ENCODE measurements at regions not wholly inside any gene's neighbourhood (a gene's known extent, or its start where the extent isn't known, plus 50 kb on each side); places are given as distances from the start of the nearest gene placed in this dataset.

DNA sequence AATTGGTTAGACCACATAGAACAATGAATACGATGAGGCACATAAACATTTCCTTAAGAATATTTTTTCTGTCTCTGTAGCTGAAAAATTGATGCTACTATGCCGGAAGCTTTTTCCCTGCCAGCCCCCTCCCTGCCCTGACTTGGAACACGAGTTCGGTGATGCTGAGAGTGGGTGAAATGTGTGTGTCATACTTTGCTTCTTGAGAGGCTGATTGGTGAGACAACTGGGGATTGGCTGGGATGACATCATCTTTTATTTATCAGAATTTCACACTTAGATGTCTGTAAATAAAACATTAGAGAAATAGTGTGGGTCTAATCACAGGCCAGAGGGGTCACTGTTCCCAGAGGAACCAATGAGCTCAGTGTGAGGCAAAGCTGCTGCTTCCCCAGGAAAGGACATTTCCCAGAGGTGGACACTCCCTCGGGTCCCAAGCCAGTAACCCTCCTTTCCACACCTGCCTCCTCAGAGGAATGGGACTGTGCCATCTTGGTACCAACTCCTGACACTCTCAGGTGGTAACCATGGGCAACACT is 195.4 kb upstream of the C1orf174 start:
- no peak for ATAC-seq
- no peak for DNase-seq
- intact Hi-C loops (cut with DNase I) = no loop called here
- WGBS = 61% methylated on average over 5 of the region's 5 CpGs
- no peaks in the 10 kb centered on the region for H3K27me3 ChIP-seq (ENCODE audit: control insufficient read depth, insufficient read depth)
- no peaks in the 10 kb centered on the region for H3K4me1 ChIP-seq (ENCODE audit: control insufficient read depth, insufficient read depth, low read length)
- no peak overlapping the region for H3K4me3 ChIP-seq (ENCODE audit: low read length)
- no peak overlapping the region for H3K27ac ChIP-seq (ENCODE audit: low read length)
- H3K9me3 ChIP-seq (ENCODE audit: control insufficient read depth, low read length) = peaks cover 4% of the 10 kb centered on the region

DNA sequence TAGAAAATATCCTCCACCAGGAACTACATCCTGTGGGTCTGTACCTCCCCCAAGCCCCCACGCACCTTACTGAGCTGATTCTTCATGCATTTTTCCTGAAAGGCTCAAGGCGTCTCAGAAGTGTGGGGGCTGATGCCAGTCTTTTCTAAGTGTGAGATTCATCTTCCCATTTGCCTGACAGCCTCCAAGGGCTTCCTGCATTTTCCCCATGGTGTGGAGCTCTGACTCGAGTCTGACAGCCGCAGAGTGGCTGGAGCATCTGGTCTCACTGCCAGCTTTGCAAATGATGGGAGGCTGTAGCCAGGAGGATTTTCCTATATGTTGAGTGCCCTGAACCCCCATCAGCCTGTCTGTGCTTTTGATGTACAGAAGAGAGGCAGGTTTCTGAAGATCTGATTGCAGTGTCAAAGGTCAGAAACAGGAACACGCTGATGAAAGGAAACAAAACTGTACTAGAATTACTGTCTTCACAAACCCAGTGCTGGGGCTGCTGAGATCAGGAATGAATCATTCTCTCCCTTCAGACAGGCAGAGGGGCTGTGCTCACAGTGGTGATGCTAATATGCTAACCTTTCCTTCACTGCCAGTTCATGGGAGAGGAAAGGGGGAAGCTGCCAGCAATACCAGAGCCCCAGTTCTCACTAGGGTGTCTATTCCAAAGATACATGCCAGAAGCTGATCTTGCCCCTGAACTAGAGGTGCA is 201.5 kb upstream of the C1orf174 start:
- H3K9me3 ChIP-seq (ENCODE audit: control insufficient read depth, low read length) = peaks cover 2% of the 10 kb centered on the region
- DNase-seq (no peak), ATAC-seq (no peak)
- H3K27me3 ChIP-seq (ENCODE audit: control insufficient read depth, insufficient read depth) = no peaks in the 10 kb centered on the region
- intact Hi-C loops (cut with DNase I) = no loop called here
- H3K4me1 ChIP-seq (ENCODE audit: control insufficient read depth, insufficient read depth, low read length) = no peaks in the 10 kb centered on the region
- 13% methylated on average over 5 of the region's 5 CpGs for WGBS
- H3K27ac ChIP-seq (ENCODE audit: low read length) = no peak overlapping the region
- H3K4me3 ChIP-seq (ENCODE audit: low read length) = no peak overlapping the region

DNA sequence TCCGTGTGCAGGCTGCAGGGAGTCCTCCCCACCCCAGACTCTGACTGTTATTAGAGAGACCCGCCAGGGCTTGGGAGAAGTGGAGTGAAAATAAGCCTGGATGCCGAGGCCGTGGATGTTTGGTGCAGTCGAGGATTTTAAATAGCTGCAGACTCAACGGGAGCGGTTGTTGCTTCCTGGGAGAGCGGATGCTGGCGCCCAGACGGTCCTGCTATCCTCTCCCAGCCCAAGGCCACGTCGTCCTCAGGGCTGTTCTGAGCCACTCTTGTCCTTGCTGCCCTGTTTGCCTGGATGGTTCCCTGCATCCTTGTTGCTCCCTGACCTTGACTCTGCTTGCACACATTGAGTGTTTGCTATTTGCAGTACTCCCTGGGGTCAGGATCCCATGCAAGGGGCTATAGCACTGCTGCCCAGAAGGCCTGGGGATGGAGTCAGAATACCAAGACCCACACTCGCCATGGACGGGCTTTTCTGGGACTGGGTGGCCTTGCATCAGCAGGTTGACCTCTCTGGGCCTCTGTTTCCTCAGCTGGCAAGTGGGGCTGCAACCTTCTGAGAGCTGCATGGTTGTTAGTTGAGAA is 205.3 kb upstream of the C1orf174 start:
- no peaks in the 10 kb centered on the region for H3K4me1 ChIP-seq (ENCODE audit: control insufficient read depth, insufficient read depth, low read length)
- intact Hi-C loops (cut with DNase I) = no loop called here
- WGBS = 78% methylated on average over 14 of the region's 14 CpGs
- H3K27ac ChIP-seq (ENCODE audit: low read length) = no peak overlapping the region
- H3K4me3 ChIP-seq (ENCODE audit: low read length) = no peak overlapping the region
- H3K9me3 ChIP-seq (ENCODE audit: control insufficient read depth, low read length) = no peaks in the 10 kb centered on the region
- no peak for ATAC-seq
- no peaks in the 10 kb centered on the region for H3K27me3 ChIP-seq (ENCODE audit: control insufficient read depth, insufficient read depth)
- DNase-seq = no peak

DNA sequence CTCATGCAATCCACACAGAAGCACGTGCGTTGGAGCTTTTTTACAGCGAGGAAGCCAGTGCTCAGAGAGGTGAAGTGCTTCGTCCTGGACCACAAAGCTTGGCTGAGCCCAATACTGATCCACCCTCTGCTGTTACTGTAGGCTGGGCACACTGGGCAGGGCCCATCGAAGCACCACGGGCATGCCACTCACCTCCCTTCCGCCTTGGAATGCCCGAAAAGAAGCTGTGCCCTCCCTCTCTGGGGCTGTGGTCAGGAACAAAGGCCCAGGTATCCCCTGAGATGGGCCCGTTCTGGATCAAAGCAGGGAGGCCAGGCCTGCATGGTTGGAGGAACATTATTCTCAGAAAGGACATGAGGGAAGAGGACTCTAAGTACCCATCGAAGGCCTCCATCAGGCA is 206.7 kb upstream of the C1orf174 start:
- H3K27ac ChIP-seq (ENCODE audit: low read length) = no peak overlapping the region
- 68% methylated on average over 10 of the region's 10 CpGs for WGBS
- H3K4me3 ChIP-seq (ENCODE audit: low read length) = no peak overlapping the region
- no peaks in the 10 kb centered on the region for H3K27me3 ChIP-seq (ENCODE audit: control insufficient read depth, insufficient read depth)
- intact Hi-C loops (cut with DNase I) = no loop called here
- DNase-seq (no peak), ATAC-seq (no peak)
- no peaks in the 10 kb centered on the region for H3K4me1 ChIP-seq (ENCODE audit: control insufficient read depth, insufficient read depth, low read length)
- H3K9me3 ChIP-seq (ENCODE audit: control insufficient read depth, low read length) = no peaks in the 10 kb centered on the region

DNA sequence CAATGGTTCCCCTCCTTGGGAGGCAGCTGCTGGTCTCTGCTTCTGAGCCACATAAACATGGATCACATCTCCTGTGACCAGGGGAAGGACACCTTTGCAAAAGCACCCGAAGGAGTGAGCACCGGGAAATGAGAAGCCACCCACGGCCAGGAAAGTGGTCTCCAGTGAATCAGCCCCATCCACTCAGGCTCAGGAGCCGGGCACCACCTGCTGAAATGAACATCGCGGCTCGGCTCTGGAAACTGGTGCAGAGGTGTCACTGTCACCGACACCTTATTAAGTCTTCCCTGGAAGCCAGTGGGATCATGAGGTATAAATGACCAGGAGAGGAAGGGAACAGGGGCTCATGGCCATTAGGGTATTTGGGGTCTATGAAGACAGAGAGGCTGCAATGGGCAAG is 207.2 kb upstream of the C1orf174 start:
- WGBS = 86% methylated on average over 8 of the region's 8 CpGs
- ATAC-seq (no peak), DNase-seq (no peak)
- Histone ChIP-seq H3K9me3 (ENCODE audit: control insufficient read depth, low read length) (no peaks in the 10 kb centered on the region), H3K27me3 (ENCODE audit: control insufficient read depth, insufficient read depth) (no peaks in the 10 kb centered on the region), H3K4me3 (ENCODE audit: low read length) (no peak overlapping the region), H3K27ac (ENCODE audit: low read length) (no peak overlapping the region), H3K4me1 (ENCODE audit: control insufficient read depth, insufficient read depth, low read length) (no peaks in the 10 kb centered on the region)
- intact Hi-C loops (cut with DNase I) = no loop called here

DNA sequence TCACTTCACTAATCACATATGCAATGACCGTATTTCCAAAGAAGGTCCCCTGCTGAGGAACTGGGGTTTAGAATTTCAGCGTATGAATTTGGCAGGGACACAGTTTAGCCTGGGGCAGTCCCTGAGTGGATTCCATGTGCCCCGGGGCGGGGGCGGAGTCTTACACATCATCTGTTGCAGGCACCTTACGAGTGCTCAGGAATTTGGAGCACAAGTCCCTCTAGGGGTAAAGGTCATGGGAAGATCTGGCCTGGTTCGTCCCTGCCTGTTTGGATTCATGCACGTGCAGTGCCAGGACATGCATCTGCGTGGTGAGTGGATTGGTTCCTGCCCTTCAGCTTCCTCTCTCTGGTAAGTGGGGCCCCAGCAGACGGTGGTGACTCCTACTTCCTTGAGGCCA is 208.3 kb upstream of the C1orf174 start:
- H3K27ac ChIP-seq (ENCODE audit: low read length) = no peak overlapping the region
- no peaks in the 10 kb centered on the region for H3K27me3 ChIP-seq (ENCODE audit: control insufficient read depth, insufficient read depth)
- H3K4me3 ChIP-seq (ENCODE audit: low read length) = no peak overlapping the region
- DNase-seq (no peak), ATAC-seq (no peak)
- no peaks in the 10 kb centered on the region for H3K9me3 ChIP-seq (ENCODE audit: control insufficient read depth, low read length)
- WGBS = 44% methylated on average over 10 of the region's 10 CpGs
- no peaks in the 10 kb centered on the region for H3K4me1 ChIP-seq (ENCODE audit: control insufficient read depth, insufficient read depth, low read length)
- intact Hi-C loops (cut with DNase I) = no loop called here

DNA sequence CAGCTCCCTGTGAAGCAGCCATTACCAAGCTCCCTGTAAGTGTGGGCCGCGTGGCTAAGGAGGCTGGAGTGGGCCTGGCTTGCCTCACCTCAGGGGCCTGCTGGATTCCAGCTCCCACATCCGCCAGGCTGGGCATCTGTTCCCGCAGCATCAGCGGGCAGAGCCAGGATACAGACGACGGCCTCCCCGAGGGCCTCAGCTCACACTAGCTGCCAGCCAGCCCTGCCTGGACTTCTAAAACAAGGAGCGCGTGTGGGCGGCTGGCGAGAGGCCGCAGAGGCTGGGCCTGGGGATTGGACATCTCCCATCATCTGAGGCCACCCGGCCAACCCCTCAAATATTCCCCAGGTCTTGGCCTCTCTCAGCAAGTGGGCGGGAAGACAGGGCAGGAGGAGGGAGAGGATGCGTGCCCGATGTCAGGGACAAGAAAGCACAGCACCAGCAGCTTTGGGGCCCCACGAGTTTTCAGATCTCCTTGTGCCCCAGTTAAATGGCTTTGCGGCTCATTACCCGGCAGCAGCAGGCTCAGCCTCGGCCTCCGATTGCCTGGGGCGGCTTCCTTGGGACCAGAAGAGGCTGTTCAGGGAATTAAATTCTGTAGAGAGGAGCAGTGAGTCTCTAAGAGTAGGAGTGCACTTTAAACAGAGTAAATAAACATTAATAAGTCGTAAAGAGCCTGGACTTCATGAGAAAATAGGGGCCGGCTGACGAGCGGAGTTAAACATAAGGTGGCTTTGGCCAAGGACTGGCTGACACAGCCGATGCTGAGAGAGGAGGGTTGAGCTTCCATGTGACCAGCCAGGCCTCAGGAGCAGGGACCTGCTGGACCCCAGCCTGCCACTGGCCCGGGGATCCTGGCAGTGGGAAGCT is 208.9 kb upstream of the C1orf174 start:
- intact Hi-C loops (cut with DNase I) = no loop called here
- WGBS = 64% methylated on average over 29 of the region's 29 CpGs
- H3K27ac ChIP-seq (ENCODE audit: low read length) = no peak overlapping the region
- H3K4me1 ChIP-seq (ENCODE audit: control insufficient read depth, insufficient read depth, low read length) = no peaks in the 10 kb centered on the region
- DNase-seq = peak; percentile 40 to 70 (median 65)
- H3K4me3 ChIP-seq (ENCODE audit: low read length) = no peak overlapping the region
- H3K27me3 ChIP-seq (ENCODE audit: control insufficient read depth, insufficient read depth) = no peaks in the 10 kb centered on the region
- peak; percentile 36 to 63 for ATAC-seq
- no peaks in the 10 kb centered on the region for H3K9me3 ChIP-seq (ENCODE audit: control insufficient read depth, low read length)

DNA sequence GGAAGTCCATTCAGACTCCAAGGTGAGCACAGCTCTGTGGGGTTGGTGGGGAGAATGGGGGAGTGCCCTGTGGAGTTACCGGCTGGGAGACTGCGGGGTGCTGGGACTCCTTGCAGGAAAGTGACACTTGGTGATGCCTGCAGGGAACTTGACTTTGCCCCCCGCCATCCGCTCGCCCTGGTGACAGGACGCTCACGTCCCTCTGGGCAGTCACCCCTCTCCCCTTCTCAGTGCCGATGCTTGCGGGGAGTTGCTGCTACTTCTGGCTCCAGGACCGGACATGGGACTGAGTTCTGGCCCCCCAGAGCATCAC is 209.5 kb upstream of the C1orf174 start:
- no peaks in the 10 kb centered on the region for H3K27me3 ChIP-seq (ENCODE audit: control insufficient read depth, insufficient read depth)
- no peak for ATAC-seq

DNA sequence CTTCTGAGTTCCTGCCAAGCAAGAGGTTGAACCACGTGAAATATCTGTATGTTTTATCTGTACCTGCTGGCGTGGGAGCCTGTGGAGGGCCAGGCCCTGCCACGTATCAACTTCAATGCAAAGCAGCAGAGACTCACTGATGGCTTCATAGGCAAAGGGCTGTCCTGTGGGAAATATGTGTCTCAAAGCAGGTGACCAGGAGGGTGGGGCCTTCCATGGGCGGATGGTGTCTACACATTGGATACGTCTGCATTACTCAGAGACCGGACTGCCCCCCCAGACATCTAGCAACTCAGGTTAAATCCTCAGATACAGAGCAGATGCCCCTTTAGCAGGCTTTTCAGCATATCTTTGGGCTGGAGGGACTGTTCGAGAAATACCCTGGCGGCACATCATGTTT is 210.8 kb upstream of the C1orf174 start:
- no peaks in the 10 kb centered on the region for H3K27me3 ChIP-seq (ENCODE audit: control insufficient read depth, insufficient read depth)
- intact Hi-C loops (cut with DNase I) = no loop called here
- no peaks in the 10 kb centered on the region for H3K9me3 ChIP-seq (ENCODE audit: control insufficient read depth, low read length)
- H3K4me1 ChIP-seq (ENCODE audit: control insufficient read depth, insufficient read depth, low read length) = no peaks in the 10 kb centered on the region
- no peak overlapping the region for H3K4me3 ChIP-seq (ENCODE audit: low read length)
- 73% methylated on average over 8 of the region's 8 CpGs for WGBS
- DNase-seq (no peak), ATAC-seq (no peak)
- H3K27ac ChIP-seq (ENCODE audit: low read length) = no peak overlapping the region

More for the DNA sequence above, 209.5 kb upstream of the C1orf174 start:
- Histone ChIP-seq H3K27ac (ENCODE audit: low read length) (no peak overlapping the region), H3K9me3 (ENCODE audit: control insufficient read depth, low read length) (no peaks in the 10 kb centered on the region), H3K4me3 (ENCODE audit: low read length) (no peak overlapping the region), H3K4me1 (ENCODE audit: control insufficient read depth, insufficient read depth, low read length) (no peaks in the 10 kb centered on the region)
- WGBS = 91% methylated on average over 10 of the region's 10 CpGs
- no peak for DNase-seq
- intact Hi-C loops (cut with DNase I) = no loop called here

DNA sequence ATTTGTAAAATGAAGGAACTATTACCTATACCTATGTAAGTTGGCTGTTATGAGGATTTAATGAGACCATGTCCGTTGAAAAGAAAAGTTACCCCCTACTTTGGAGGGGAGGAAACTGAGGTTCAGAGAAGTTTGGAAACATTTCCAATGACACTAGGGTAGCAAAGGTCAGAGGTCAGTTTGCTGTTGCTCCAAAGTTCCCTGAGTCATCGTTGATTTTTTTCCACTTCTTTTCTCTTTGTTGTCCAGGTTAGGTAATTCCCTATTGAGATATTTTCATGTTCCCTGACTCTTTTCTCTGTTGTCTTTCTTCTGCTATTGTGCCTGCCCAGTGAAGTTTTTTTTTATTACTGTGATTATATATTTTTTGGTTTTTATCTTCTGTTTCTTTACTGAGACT is 213.8 kb upstream of the C1orf174 start:
- WGBS = 86% methylated on average over 2 of the region's 2 CpGs
- DNase-seq (no peak), ATAC-seq (no peak)
- Histone ChIP-seq H3K4me3 (ENCODE audit: low read length) (no peak overlapping the region), H3K27ac (ENCODE audit: low read length) (no peak overlapping the region), H3K9me3 (ENCODE audit: control insufficient read depth, low read length) (no peaks in the 10 kb centered on the region), H3K27me3 (ENCODE audit: control insufficient read depth, insufficient read depth) (no peaks in the 10 kb centered on the region), H3K4me1 (ENCODE audit: control insufficient read depth, insufficient read depth, low read length) (no peaks in the 10 kb centered on the region)
- intact Hi-C loops (cut with DNase I) = no loop called here

DNA sequence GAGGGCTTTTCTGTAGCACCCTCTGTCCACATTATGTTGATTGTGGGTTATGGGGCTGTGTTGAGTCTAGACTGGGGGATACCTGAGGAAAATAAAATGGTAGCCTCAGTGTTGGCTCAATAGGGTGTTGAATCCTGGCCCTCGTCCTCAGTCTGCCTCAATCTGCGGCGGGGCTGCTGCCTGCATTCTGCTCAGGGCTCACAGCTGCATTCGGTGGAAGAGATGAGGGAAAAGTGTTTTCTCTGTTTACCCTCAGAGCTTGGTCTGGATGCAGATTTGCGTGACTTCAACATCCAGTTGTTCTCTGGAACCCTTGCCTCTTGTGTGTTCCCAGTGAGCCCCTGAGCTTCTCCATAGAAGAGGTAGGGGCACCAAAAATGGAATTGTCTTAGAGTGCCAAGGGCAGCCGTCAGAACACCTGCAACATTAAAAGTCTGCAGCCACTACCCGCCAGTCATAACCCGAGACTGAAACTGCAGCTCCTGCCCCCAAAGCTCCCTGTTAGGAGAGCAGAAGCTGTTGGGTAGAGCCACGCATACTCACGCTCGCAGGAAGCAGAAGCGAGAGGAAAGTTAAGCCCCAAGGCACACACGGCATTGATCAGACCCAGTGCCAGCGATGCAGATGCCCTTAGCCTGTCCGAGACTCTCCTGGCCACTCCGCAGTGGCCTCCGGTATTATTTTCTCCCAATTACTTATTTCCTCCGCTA is 215.3 kb upstream of the C1orf174 start:
- Histone ChIP-seq H3K27me3 (ENCODE audit: control insufficient read depth, insufficient read depth) (no peaks in the 10 kb centered on the region), H3K4me1 (ENCODE audit: control insufficient read depth, insufficient read depth, low read length) (no peaks in the 10 kb centered on the region), H3K9me3 (ENCODE audit: control insufficient read depth, low read length) (no peaks in the 10 kb centered on the region), H3K4me3 (ENCODE audit: low read length) (no peak overlapping the region), H3K27ac (ENCODE audit: low read length) (no peak overlapping the region)
- WGBS = 86% methylated on average over 18 of the region's 18 CpGs
- DNase-seq (no peak), ATAC-seq (no peak)
- intact Hi-C loops (cut with DNase I) = no loop called here

All from right cardiac atrium (tissue), 5 donors.